NOMO-1 treated with DMSO at 0.1 percent for 48 hours (cell line): ENCODE measurements at regions not wholly inside any gene's neighbourhood (a gene's known extent, or its start where the extent isn't known, plus 50 kb on each side); places are given as distances from the start of the nearest gene placed in this dataset.
"Not testable (repeated sequence)": the region's sequence is repeated elsewhere in the genome, so short reads cannot be mapped to it uniquely, and the experiment has no call there.

Source experiments
- DNase-seq: peaks from one replicate; lab custom pipeline; 2025; ENCODE audit not compliant: unreplicated experiment; lab: John Stamatoyannopoulos, UW

DNA sequence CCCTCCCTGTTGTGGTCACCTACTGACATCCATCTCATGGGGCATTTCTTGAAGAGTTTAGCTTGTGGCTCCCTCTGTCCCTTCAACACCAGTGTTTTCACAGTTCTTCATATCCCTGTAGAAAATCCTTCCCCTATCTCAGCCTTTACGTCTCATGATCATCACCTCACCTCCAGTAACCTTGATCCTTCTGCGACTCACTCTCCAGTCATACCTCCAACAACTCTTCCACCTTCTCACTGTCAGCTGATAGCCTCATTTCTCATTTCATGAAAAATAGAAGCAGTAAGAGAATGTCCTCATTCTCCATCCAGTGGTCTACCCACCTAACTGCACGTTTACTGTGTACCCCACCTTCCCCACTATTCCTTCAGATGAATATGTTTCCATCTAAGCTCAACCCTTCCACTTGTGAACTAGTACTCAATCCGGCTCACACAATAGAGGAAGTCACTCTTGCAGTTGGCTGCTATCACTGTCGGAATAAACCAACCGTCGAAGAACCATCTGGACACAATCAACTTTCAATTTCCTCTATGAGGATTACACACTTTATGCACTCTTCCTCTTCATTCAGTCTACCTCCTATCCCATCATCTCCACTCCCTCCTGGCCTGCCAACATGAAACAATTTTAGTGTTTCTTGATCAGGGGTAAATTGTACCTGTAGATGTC lies 256.0 kb downstream of the AHR start:
- DNase-seq = peak; percentile 93

- no peak for DNase-seq
Measured at GRCh38 chr7:17556247-17556956, 257.9 kb downstream of the AHR start.

DNA sequence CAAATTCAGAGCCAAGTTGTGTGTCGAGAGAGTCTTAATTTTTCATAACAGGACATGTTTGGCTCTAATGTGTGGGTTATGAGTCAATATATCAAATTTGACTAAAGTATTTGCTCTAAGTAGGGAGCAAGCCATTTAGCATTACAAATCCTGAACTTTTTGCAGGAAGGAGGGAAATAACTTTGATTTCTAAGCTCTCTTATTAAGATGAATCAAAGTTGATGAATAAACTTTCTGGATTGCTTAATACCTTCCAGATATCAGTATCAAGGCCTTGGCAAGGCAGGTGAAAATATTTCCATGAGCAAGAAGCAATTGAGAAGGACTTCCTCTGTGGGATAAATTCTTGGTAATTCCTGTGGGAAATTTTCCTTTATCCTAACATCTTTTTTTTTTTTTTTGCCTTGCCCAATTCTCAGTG lies 258.8 kb downstream of the AHR start:
- DNase-seq = no peak

DNA sequence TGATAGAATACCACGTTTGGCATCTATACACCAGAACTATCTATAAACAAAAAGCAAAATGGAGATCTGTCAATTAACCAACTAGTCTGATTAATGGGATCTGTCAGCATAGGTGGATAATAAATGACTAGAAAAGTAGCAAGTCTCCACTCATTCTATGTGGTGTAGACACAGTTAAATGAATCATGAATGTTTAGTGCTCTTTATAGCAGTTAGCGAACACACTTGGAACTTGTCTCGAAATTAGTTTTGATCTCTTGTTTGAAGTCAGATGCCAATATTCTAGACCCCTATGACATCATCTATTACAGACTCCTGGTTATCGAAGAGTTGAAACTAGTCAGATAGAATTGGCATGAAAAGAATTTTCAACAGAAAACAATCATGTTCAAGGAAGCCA lies 259.7 kb downstream of the AHR start:
- DNase-seq = no peak

GRCh38 chr7:17558558-17559332 lies 260.3 kb downstream of the AHR start:
- no peak for DNase-seq

- no peak for DNase-seq
Measured at GRCh38 chr7:17559388-17559787, 260.9 kb downstream of the AHR start.

- no peak for DNase-seq
Measured at GRCh38 chr7:17560516-17560915, 262.1 kb downstream of the AHR start.

- DNase-seq = no peak
Measured at GRCh38 chr7:17560966-17561365, 262.5 kb downstream of the AHR start.

DNA sequence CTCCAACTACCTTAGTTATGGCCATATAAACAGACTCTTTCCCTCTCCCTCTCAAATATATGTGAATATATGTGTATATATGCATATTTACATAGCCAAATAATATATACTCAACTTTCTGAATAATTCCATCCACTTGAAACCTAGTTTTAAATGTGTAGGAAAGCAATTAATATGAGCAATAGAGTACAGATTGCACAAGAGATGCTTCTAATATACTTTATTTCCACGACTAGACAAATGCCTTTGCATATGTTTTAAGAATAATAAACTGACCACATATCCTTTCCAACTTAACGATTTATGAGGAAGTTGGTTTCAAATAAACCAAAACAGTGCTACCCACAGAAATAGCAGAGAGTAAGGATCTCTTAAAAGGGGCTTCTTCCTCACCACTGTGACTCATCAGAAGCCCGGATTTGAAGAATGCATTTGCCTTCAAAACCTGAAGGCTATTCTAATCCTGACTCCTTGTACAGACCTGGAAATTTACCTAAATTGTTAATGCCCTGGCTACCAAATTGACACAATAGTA lies 266.3 kb downstream of the AHR start:
- peak; percentile 97 for DNase-seq

- no peak for DNase-seq
Measured at GRCh38 chr7:17580141-17580540, 281.7 kb downstream of the AHR start.

DNA sequence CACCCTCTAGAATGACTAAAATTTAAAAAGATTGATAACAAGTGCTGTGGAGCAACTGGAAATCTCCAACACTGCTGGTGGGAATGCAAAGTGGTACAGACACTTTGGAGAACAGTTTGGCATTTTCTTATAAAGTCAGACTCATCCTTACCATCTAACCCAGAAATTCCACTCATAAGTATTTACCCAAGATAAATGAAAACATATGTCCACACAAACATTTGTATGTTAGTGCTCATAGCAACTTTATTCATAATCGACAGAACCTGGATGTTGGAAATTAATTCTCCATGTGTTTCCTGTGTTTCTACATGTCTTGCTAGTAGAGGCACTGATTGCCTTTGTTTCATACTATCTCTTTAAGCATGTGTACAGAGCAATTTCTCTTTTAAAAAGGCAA lies 282.4 kb downstream of the AHR start:
- DNase-seq = no peak

- DNase-seq = no peak
Measured at GRCh38 chr7:17581301-17581700, 282.8 kb downstream of the AHR start.

DNA sequence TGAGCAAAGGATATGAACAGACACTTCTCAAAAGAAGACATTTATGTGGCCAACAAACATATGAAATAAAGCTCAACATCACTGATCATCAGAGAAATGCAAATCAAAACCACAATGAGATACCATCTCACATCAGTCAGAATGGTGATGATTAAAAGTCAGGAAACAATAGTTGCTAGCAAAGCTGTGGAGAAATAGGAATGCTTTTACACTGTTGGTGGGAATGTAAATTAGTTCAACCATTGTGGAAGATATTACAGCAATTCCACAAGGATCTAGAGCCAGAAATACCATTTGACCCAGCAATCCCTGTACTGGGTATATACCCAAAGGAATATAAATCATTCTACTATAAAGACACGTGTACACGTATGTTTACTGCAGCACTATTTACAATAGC lies 284.2 kb downstream of the AHR start:
- DNase-seq = not testable (repeated sequence)

- DNase-seq = no peak
Measured at GRCh38 chr7:17583786-17584185, 285.3 kb downstream of the AHR start.

- no peak for DNase-seq
Measured at GRCh38 chr7:17584822-17585221, 286.4 kb downstream of the AHR start.

GRCh38 chr7:17586711-17587110 lies 288.3 kb downstream of the AHR start:
- no peak for DNase-seq

DNA sequence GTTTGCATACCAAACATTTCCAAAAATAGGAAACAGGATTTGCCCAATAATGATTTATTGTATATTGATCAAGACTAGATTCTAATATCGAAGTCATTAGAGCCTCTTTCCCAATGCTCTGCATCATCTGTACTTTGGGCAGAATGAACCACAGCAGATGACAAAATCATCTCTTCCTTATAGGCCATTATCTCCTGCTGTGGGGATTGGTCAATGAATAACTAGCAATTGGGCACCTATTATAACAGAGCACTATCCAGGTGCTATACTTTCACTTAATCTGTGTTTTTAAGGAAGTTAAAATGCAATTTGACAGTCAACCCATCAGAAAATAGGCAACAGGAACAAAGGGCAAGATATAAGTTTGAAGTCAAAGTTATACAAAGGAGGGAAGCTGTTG lies 290.3 kb downstream of the AHR start:
- DNase-seq = no peak

GRCh38 chr7:17589671-17590070 lies 291.2 kb downstream of the AHR start:
- no peak for DNase-seq

GRCh38 chr7:17590221-17590620 lies 291.8 kb downstream of the AHR start:
- no peak for DNase-seq

GRCh38 chr7:17593819-17594419 lies 295.5 kb downstream of the AHR start:
- no peak for DNase-seq

GRCh38 chr7:17595546-17595945 lies 297.1 kb downstream of the AHR start:
- no peak for DNase-seq
